NCI-H1930 (cell line): ENCODE measurements at regions not wholly inside any gene's neighbourhood (a gene's known extent, or its start where the extent isn't known, plus 50 kb on each side); places are given as distances from the start of the nearest gene placed in this dataset.
"Not testable (repeated sequence)": the region's sequence is repeated elsewhere in the genome, so short reads cannot be mapped to it uniquely, and the experiment has no call there.

Experiments used
- DNase-seq, 2 experiments: peaks; one replicate each; lab custom pipeline; 2025; lab: John Stamatoyannopoulos, UW

- DNase-seq: no peak
Observed at GRCh38 chr2:187782301-187782700, 228.1 kb upstream of the TFPI start.

DNA sequence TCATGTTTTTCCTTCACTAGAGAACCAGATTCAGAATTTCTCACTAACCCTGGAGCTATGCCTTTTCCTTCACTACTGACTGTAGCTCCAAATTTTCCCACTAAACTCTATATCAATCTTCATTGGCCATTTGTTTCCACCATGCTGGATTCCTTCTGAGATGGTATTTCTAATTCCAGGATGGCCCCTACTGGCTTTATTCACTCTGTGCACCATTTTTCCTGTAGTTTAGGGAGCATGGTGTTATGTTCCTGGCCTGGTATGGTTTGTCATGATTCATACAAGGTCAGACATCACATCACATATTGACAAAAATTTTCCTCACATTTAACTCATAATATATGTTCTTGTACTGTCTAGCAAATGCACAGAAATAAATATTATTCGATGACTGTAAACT lies 229.2 kb upstream of the TFPI start:
- DNase-seq: no peak

DNA sequence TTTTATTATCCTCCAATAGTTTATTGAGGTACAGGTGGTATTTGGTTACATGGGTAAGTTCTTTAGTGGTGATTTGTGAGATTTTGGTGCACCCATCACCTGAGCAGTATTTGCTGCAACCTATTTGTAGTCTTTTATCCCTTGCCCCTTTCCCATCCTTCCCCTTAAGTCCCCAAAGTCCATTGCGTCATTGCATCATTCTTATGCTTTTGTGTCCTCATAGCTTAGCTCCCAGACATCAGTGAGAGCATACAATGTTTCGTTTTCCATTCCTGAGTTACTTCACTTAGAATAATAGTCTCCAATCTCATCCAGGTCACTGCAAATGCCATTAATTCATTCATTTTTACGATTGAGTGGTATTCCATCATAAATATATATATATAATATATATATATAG lies 229.9 kb upstream of the TFPI start:
- DNase-seq: not testable (repeated sequence)

DNA sequence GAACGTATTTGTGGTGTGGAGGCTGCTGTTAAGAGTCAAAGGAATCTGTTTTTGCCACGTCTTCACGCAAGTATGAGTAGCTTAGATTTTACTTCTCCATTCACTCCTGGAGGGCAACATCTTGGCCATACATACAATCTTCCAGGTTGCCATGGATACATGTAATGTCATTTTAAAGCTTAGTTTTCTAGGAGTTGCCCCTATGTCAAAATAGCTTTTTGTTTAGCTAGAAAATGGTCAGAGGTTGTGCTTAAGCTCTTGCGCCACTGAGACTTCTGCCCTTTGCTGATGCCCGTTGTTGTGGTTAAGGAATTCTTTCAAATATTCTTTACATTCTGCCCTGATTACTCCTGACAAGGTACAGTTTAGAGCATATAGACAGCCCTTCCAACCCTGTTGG lies 245.4 kb upstream of the TFPI start:
- DNase-seq: no peak

GRCh38 chr2:187803816-187804215 lies 249.6 kb upstream of the TFPI start:
- DNase-seq: no peak

DNA sequence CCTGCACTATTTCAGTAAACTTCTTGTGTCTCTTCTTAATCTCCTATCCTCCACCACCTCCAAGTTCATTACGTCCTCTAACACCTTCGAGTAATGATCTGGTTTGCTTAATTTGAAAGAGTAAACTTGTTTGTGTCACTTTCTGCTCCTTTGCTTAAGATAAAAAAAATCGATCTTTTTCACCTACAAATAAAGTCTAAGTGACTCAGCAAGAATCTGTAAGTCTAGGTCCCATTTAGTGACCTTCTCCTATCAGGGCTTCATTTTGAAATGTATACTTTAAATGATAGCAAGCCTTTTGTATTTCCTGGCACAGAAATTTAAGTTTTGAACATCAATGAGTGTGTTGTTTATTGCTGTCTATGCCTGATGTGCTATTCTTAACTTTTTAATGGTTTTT lies 260.9 kb upstream of the TFPI start:
- DNase-seq: no peak

GRCh38 chr2:187819624-187820023 lies 265.4 kb upstream of the TFPI start:
- DNase-seq: no peak

DNA sequence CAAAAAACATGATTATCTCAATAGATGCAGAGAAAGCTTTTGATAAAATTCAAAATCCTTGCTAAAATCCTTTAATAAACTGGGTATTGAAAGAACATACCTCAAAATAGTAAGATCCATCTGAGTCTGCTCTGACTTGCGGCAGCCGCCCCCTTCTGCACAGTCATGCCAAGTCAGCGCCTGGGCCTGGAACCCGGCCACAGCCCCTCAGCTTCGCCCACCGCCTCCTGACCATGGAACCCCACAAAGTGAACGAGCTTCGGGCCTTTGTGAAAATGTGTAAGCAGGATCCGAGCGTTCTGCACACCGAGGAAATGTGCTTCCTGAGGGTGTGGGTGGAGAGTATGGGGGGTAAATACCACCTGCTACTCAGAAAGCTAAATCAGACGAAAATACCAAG lies 270.9 kb upstream of the TFPI start:
- no peak for DNase-seq

DNA sequence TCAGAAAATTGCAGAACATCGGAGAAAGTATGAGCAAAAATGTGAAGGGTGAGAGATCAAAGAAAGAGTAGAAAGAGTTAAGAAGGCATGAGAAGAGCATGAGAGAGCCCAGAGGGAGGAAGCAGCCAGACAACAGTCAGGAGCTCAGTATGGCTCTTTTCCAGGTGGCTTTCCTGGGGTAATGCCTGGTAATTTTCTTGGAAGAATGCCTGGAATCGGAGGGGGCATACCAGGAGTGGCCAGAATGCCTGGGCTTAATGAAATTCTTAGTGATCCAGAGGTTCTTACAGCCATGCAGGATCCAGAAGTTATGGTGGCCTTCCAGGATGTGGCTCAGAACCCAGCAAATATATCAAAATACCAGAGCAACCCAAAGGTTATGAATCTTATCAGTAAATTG lies 271.8 kb upstream of the TFPI start:
- DNase-seq: no peak

DNA sequence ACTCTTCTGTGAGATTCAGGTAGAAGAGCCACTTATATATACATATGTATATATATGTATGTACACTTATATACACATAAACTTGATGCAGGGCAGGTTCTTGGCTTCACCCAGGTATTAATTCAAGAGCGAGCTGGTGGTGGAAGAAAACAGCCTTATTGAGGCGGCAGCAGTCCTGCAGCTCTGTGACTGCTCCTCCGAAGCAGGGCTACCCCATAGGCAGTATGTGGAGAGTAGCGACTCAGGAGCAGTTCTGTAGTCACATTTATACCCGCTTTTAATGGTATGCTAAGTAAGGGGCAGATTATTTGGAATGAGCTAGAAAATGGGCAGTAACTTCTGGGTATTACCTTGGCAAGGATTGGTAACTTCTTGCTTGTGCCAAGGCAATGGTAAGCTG lies 280.6 kb upstream of the TFPI start:
- DNase-seq: no peak

- DNase-seq: no peak
Observed at GRCh38 chr2:187838690-187839089, 284.5 kb upstream of the TFPI start.

GRCh38 chr2:187842315-187842714 lies 288.1 kb upstream of the TFPI start:
- no peak for DNase-seq

DNA sequence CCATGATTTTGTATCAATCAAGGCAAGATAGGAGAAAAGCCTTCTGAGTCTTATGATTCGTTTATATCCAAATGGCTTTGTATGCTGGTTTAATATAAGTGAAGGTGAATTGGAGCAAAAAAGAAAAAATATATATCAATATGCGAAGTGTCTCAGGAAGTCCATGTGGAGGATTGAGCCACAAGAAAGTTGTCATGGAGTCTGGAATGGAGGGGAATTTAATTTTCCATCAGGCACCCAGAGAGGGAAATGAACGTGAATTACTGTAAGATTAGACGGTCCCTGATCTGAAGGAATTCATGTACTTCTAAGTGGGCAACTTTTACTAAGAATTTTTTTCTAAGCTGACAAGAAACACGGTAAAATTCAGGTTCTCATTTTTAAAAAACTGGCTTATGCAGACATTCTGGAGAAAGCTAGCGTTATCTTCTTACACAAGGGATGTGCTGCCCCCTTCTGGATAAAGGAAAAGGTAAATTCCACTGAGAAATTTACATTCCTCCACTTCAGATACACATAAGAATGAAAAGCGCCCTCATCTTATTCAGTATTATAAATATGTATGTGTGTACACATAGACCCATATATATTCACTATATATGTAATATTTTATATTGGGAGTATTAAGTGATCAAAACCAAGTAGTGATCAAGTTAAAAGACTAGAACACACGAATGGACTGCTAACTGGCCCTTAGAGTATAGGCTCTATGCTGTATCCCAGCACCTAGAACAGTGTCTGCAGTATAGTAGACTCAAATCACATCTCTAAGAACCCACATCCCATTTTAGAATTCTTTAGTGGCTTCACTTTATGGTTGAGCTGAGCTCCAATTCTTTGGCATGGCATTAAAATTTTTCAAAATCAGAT lies 289.0 kb upstream of the TFPI start:
- no peak for DNase-seq

DNA sequence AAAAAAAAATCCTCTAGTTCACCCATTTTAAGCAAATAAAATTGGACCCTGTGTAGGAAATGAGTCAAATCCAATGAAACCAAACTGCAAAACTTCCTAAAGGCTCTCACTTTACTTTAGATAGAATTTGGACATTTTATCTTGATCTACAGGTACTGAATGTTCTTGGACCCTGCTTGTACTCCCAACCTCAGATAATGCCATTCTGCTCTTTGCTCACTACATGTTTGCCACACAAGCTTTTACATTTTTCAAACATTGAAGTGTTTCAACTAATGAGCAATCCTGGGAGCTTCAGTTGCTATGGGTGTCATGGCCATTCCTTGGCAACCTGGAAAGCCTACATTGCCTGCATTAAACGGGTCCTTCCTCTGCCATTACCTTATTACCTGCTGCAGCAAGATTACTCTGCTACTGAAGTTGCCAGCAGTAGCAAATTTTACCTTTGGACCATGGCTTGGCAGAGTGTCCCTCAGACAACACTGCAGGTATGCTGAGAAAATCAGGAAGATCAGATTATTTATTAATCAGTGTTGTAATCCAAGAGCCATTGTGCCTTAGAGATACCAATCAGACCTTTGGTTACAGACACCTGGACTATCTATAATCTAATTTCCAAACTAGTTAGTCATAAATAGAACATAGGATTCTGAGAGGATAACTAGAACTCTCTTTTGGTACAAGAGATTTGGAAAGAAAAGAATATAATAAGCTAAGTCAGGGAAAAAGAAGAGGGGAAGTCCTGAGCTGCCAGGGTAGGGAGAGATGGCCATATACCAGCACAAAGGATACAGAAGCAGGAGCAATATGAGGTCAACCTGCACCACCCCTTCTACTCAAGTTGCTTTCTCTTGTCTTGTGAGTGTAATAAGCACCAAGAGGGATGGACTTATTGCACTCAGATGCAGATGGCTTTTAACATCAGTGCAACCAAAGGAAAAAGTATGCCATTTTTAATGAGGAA lies 293.3 kb upstream of the TFPI start:
- DNase-seq: no peak

GRCh38 chr2:187851955-187852561 lies 297.8 kb upstream of the TFPI start:
- DNase-seq: no peak

- no peak for DNase-seq
Observed at GRCh38 chr2:187853381-187853791, 299.2 kb upstream of the TFPI start.

DNA sequence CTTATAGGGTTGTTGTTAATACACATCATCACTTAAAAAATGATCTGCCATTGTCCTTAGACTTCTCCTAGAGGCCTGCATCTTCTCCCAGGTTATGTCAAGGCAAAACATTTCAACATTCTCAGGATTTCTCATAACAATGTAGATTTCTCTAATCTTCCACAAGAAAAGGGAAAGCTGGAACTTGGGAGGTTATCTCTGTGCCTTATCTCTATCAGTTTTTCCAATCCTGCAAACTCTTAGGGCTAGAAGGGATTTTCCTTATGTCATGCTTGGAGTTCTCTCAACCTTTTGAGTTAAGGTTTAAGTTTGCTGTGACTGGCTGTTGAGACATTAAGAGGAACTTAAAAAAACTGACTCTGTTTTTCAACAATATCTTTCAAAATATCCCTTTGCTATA lies 300.6 kb upstream of the TFPI start:
- DNase-seq: no peak

DNA sequence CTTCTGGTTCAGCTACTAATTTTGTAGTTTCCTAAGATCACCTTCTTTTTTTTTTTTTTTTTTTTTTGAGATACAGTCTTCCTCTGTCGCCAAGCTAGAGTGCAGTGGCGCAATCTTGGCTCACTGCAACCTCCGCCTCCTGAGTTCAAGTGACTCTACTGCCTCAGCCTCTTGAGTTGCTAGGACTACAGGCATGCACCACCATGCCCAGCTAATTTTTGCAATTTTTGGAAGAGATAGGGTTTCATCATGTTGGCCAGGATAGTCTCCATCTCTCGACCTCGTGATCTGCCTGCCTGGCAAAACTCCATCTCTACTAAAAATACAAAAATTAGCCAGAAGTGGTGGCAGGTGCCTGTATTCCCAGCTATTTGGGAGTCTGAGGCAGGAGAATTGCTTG lies 301.5 kb upstream of the TFPI start:
- no peak for DNase-seq

- DNase-seq: no peak
Observed at GRCh38 chr2:187857826-187858225, 303.6 kb upstream of the TFPI start.

DNA sequence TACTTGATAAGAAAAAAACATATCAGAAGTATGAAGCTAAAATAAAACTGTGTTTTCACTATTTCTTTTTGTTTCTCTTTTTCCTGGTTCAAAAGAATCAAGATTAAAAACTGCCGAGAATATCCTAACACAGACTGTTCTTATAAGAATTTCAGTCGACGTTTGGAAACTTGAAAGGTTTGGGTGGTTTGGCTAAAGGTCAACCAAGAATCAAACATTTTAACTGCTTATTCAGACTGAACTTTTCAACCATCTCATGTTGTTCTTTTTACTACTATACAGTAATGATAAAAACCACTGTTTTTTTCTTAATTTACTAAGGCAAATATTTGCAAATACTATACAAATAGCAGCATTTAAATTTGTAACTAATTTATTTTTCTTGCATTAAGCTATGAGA lies 308.5 kb upstream of the TFPI start:
- DNase-seq: no peak

GRCh38 chr2:187865025-187865424 lies 310.8 kb upstream of the TFPI start:
- DNase-seq: no peak

GRCh38 chr2:187867165-187867564 lies 312.9 kb upstream of the TFPI start:
- DNase-seq: no peak

GRCh38 chr2:187869195-187869594 lies 315.0 kb upstream of the TFPI start:
- no peak for DNase-seq
